HS-27A (cell line): ENCODE measurements at regions not wholly inside any gene's neighbourhood (a gene's known extent, or its start where the extent isn't known, plus 50 kb on each side); places are given as distances from the start of the nearest gene placed in this dataset.
"Not testable (repeated sequence)": the region's sequence is repeated elsewhere in the genome, so short reads cannot be mapped to it uniquely, and the experiment has no call there.

Source experiments
- DNase-seq: peaks from one replicate; pipeline ENCODE4 v3.0.0-alpha.2; 2012; ENCODE audit warnings: low read depth, missing footprints

GRCh38 chr9:90062982-90063381, 458.2 kb downstream of the GADD45G start:
- no peak for DNase-seq

GRCh38 chr9:90064248-90064647, 459.4 kb downstream of the GADD45G start:
- DNase-seq, result no peak

- no peak for DNase-seq
Observed at GRCh38 chr9:90064971-90065370, 460.2 kb downstream of the GADD45G start.

GRCh38 chr9:90065851-90066250, 461.0 kb downstream of the GADD45G start:
- DNase-seq, result no peak

- DNase-seq, result no peak
Observed at GRCh38 chr9:90069085-90069484, 464.3 kb downstream of the GADD45G start.

- no peak for DNase-seq
Observed at GRCh38 chr9:90070056-90070455, 465.2 kb downstream of the GADD45G start.

GRCh38 chr9:90070469-90070868, 465.7 kb downstream of the GADD45G start:
- DNase-seq, result no peak

- no peak for DNase-seq
Observed at GRCh38 chr9:90070931-90071660, 466.3 kb downstream of the GADD45G start.

- no peak for DNase-seq
Observed at GRCh38 chr9:90073186-90073945, 468.6 kb downstream of the GADD45G start.

GRCh38 chr9:90074316-90074962, 469.6 kb downstream of the GADD45G start:
- DNase-seq, result no peak

GRCh38 chr9:90077598-90077997, 472.8 kb downstream of the GADD45G start:
- DNase-seq, result not testable (repeated sequence)

GRCh38 chr9:90078988-90079421, 474.2 kb downstream of the GADD45G start:
- no peak for DNase-seq

- DNase-seq, result no peak
Observed at GRCh38 chr9:90085633-90086032, 480.8 kb downstream of the GADD45G start.

GRCh38 chr9:90086101-90086511, 481.3 kb downstream of the GADD45G start:
- no peak for DNase-seq

- no peak for DNase-seq
Observed at GRCh38 chr9:90088434-90088833, 483.6 kb downstream of the GADD45G start.

- DNase-seq, result no peak
Observed at GRCh38 chr9:90088856-90089255, 484.0 kb downstream of the GADD45G start.

- DNase-seq, result no peak
Observed at GRCh38 chr9:90090997-90091396, 486.2 kb downstream of the GADD45G start.

- DNase-seq, result no peak
Observed at GRCh38 chr9:90092508-90092907, 487.7 kb downstream of the GADD45G start.

- no peak for DNase-seq
Observed at GRCh38 chr9:90095682-90096081, 490.9 kb downstream of the GADD45G start.

GRCh38 chr9:90097237-90097636, 492.4 kb downstream of the GADD45G start:
- no peak for DNase-seq

- DNase-seq, result no peak
Observed at GRCh38 chr9:90098408-90098807, 493.6 kb downstream of the GADD45G start.

GRCh38 chr9:90099262-90099963, 494.6 kb downstream of the GADD45G start:
- no peak for DNase-seq
